Fibroblast of lung (primary cell): ENCODE measurements at regions not wholly inside any gene's neighbourhood (a gene's known extent, or its start where the extent isn't known, plus 50 kb on each side); places are given as distances from the start of the nearest gene placed in this dataset.

Source experiments
- DNase-seq, 2 donors: peaks; one replicate each; pipeline versions ENCODE4 v3.0.0 to v3.0.0-alpha.2; 2010; ENCODE audit warnings: low read depth in 2 of 2
- H2AFZ ChIP-seq: 2 replicates; pipeline ENCODE4 v1.5.1; 2012; ENCODE audit warnings: low read length, control low read depth, inconsistent platforms
- H3K27ac ChIP-seq: 2 replicates; pipeline ENCODE4 v1.5.1; 2011; ENCODE audit warnings: low read length, control low read depth; ENCODE audit not compliant: insufficient read depth
- H3K27me3 ChIP-seq: 2 replicates; pipeline ENCODE4 v1.5.1; 2011; ENCODE audit warnings: mild to moderate bottlenecking, low read length; ENCODE audit not compliant: control insufficient read depth, insufficient read depth
- H3K36me3 ChIP-seq: 2 replicates; pipeline ENCODE4 v1.5.1; 2011; ENCODE audit warnings: low read length; ENCODE audit not compliant: control insufficient read depth, insufficient read depth
- H3K4me1 ChIP-seq: 2 replicates; pipeline ENCODE4 v1.5.1; 2011; ENCODE audit warnings: low read length; ENCODE audit not compliant: control insufficient read depth, insufficient read depth; ENCODE audit errors: extremely low read depth
- H3K4me2 ChIP-seq: 2 replicates; pipeline ENCODE4 v1.5.1; 2011; ENCODE audit warnings: low read length, control low read depth; ENCODE audit not compliant: insufficient read depth; ENCODE audit errors: extremely low read depth
- H3K4me3 ChIP-seq, 4 experiments: fragments of 200-600 bp in 1 of 4; sonication (generic) in 1 of 4; replicated peaks in 1 of 4; 2 replicates each; pipeline ENCODE4 v1.5.1; 2011 to 2016; ENCODE audit warnings: low read length in 4 of 4, low read depth in 3 of 4, mild to moderate bottlenecking in 3 of 4, control low read depth in 2 of 4, inconsistent platforms in 1 of 4, mixed read lengths in 1 of 4; ENCODE audit not compliant: insufficient read depth in 1 of 4; ENCODE audit errors: control extremely low read depth in 1 of 4
- H3K79me2 ChIP-seq: 2 replicates; pipeline ENCODE4 v1.5.1; 2012; ENCODE audit warnings: mild to moderate bottlenecking, low read length, inconsistent platforms; ENCODE audit not compliant: control insufficient read depth, insufficient read depth
- H3K9ac ChIP-seq: 2 replicates; pipeline ENCODE4 v1.5.1; 2011; ENCODE audit warnings: mild to moderate bottlenecking, low read length, control low read depth; ENCODE audit not compliant: insufficient read depth
- H3K9me3 ChIP-seq: 2 replicates; pipeline ENCODE4 v1.5.1; 2012; ENCODE audit warnings: low read depth, low read length; ENCODE audit not compliant: control insufficient read depth, insufficient read depth
- H4K20me1 ChIP-seq: 2 replicates; pipeline ENCODE4 v1.5.1; 2011; ENCODE audit warnings: low read length; ENCODE audit not compliant: control insufficient read depth, insufficient read depth; ENCODE audit errors: extremely low read depth
- EZH2 ChIP-seq: IDR thresholded peaks from 2 replicates; pipeline ENCODE4 v1.5.1; 2012; ENCODE audit warnings: low read length, control low read depth, mild to moderate bottlenecking; ENCODE audit errors: missing control alignments
- TF ChIP-seq, protein P1 (sequence below), 2 donors: IDR thresholded peaks in 1 of 2; conservative IDR thresholded peaks in 1 of 2; 1 replicate in 1 of 2; 2 replicates in 1 of 2; pipeline ENCODE4 v1.5.1; 2011 to 2012; ENCODE audit warnings: low read length in 2 of 2, control low read depth in 1 of 2, inconsistent platforms in 1 of 2, low read depth in 1 of 2, mild to moderate bottlenecking in 1 of 2

- H4K20me1 ChIP-seq, result no peaks in the 10 kb centered on the region
- no peak overlapping the region for H3K27ac ChIP-seq
- DNase-seq, result peak in 1 of 2 donors; percentile 30
- no peaks in the 10 kb centered on the region for H3K27me3 ChIP-seq
- H2AFZ ChIP-seq, result no peak overlapping the region
- no peaks in the 10 kb centered on the region for H3K36me3 ChIP-seq
- H3K9ac ChIP-seq, result no peak overlapping the region
- no peak overlapping the region for H3K4me3 ChIP-seq
- no peak for TF ChIP-seq EZH2
- TF ChIP-seq, protein P1, sequence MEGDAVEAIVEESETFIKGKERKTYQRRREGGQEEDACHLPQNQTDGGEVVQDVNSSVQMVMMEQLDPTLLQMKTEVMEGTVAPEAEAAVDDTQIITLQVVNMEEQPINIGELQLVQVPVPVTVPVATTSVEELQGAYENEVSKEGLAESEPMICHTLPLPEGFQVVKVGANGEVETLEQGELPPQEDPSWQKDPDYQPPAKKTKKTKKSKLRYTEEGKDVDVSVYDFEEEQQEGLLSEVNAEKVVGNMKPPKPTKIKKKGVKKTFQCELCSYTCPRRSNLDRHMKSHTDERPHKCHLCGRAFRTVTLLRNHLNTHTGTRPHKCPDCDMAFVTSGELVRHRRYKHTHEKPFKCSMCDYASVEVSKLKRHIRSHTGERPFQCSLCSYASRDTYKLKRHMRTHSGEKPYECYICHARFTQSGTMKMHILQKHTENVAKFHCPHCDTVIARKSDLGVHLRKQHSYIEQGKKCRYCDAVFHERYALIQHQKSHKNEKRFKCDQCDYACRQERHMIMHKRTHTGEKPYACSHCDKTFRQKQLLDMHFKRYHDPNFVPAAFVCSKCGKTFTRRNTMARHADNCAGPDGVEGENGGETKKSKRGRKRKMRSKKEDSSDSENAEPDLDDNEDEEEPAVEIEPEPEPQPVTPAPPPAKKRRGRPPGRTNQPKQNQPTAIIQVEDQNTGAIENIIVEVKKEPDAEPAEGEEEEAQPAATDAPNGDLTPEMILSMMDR (conservative IDR thresholded peaks at IDR 0.05 in 1 of 2, IDR thresholded peaks at IDR 0.05 in 1 of 2; ENCODE audit: low read depth in 1 of 2, low read length in 2 of 2), result no peak
- H3K79me2 ChIP-seq, result no peaks in the 10 kb centered on the region
- no peak overlapping the region for H3K4me2 ChIP-seq
- no peaks in the 10 kb centered on the region for H3K9me3 ChIP-seq
- H3K4me1 ChIP-seq, result peaks cover 2% of the 10 kb centered on the region
These were observed 78.1 kb upstream of the YWHAQ start for GRCh38 chr2:9708683-9709538.

DNA sequence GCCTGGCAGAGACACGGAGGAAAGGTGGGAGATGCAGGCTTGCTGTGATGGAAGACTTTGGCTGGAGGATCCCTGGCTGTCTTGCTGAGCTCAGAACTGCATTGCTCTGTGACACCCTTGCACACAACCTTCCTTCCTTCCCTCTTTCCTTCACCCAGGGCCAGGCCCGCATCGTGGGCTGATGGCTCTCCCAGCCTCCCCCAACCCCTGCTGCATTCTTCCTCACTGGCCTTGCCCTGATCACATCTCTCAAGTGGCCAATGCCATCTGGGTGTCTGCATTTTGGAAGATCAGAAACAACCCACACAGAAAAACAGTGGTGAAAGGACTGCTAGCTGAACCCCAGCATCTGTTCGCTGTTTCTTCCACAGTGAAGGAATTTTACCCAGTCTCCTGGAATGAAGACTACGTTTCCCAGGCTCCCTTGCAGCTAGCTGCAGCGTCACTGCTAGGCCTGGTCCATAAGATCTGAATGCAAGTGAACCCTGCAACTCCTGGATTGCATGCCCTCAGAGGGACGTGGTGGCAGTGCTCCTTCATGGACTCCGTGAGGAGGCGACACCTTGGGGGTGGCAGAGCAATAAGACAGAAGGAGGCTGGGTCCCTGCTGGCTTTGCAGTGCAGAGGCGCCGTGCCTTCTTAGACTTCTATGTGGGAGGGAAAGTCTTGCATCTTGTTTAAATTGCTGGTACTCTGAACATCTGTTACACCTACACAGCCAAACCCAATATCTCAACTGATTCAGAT is 78.9 kb upstream of the YWHAQ start:
- Histone ChIP-seq H3K4me3 (no peak overlapping the region), H3K9me3 (no peaks in the 10 kb centered on the region), H2AFZ (no peak overlapping the region), H3K4me2 (no peak overlapping the region), H3K36me3 (no peaks in the 10 kb centered on the region), H3K27me3 (no peaks in the 10 kb centered on the region), H3K27ac (no peak overlapping the region), H3K79me2 (no peaks in the 10 kb centered on the region), H3K4me1 (no peaks in the 10 kb centered on the region), H3K9ac (no peak overlapping the region), H4K20me1 (no peaks in the 10 kb centered on the region)
- no peak for DNase-seq
- TF ChIP-seq EZH2, result no peak
- TF ChIP-seq, protein P1 (conservative IDR thresholded peaks at IDR 0.05 in 1 of 2, IDR thresholded peaks at IDR 0.05 in 1 of 2; ENCODE audit: low read depth in 1 of 2, low read length in 2 of 2), result no peak

- peak in 1 of 2 donors; percentile 18 for DNase-seq
- H3K4me2 ChIP-seq, result no peak overlapping the region
These were observed 79.5 kb upstream of the YWHAQ start for GRCh38 chr2:9710311-9710710.

More at GRCh38 chr2:9710311-9710710, 79.5 kb upstream of the YWHAQ start:
- H3K36me3 ChIP-seq, result no peaks in the 10 kb centered on the region
- no peaks in the 10 kb centered on the region for H3K4me1 ChIP-seq
- no peaks in the 10 kb centered on the region for H3K79me2 ChIP-seq
- H4K20me1 ChIP-seq, result no peaks in the 10 kb centered on the region
- no peak for TF ChIP-seq EZH2
- TF ChIP-seq, protein P1 (conservative IDR thresholded peaks at IDR 0.05 in 1 of 2, IDR thresholded peaks at IDR 0.05 in 1 of 2; ENCODE audit: low read depth in 1 of 2, low read length in 2 of 2), result no peak
- no peaks in the 10 kb centered on the region for H3K9me3 ChIP-seq
- H3K27ac ChIP-seq, result no peak overlapping the region
- no peaks in the 10 kb centered on the region for H3K27me3 ChIP-seq
- H3K4me3 ChIP-seq, result no peak overlapping the region
- H3K9ac ChIP-seq, result no peak overlapping the region
- no peak overlapping the region for H2AFZ ChIP-seq
